H9 (cell line): ENCODE measurements at regions not wholly inside any gene's neighbourhood (a gene's known extent, or its start where the extent isn't known, plus 50 kb on each side); places are given as distances from the start of the nearest gene placed in this dataset.

Experiments
- DNase-seq: peaks from one replicate; pipeline ENCODE4 v3.0.0-alpha.2; 2017
- H2AFZ ChIP-seq: one replicate; pipeline ENCODE4 v1.6.1; 2013; ENCODE audit warnings: mild to moderate bottlenecking, low read length, control low read depth, moderate library complexity
- H2AK5ac ChIP-seq: 2 replicates; pipeline ENCODE4 v1.6.1; 2013; ENCODE audit warnings: low read length, control low read depth, mixed read lengths; ENCODE audit not compliant: insufficient read length
- H2BK120ac ChIP-seq: one replicate; pipeline ENCODE4 v1.6.1; 2013; ENCODE audit warnings: low read depth, mild to moderate bottlenecking, low read length, control low read depth, inconsistent platforms; ENCODE audit not compliant: poor library complexity, severe bottlenecking
- H2BK12ac ChIP-seq: 2 replicates; pipeline ENCODE4 v1.6.1; 2013; ENCODE audit warnings: low read length, control low read depth, mixed read lengths, low read depth; ENCODE audit not compliant: insufficient read length
- H2BK15ac ChIP-seq: 2 replicates; pipeline ENCODE4 v1.6.1; 2013; ENCODE audit warnings: low read depth, low read length, control low read depth
- H2BK20ac ChIP-seq: one replicate; pipeline ENCODE4 v1.6.1; 2013; ENCODE audit warnings: low read depth, mild to moderate bottlenecking, low read length, control low read depth, inconsistent platforms; ENCODE audit not compliant: poor library complexity, severe bottlenecking
- H2BK5ac ChIP-seq: 2 replicates; pipeline ENCODE4 v1.6.1; 2013; ENCODE audit warnings: low read length, control low read depth, mixed read lengths; ENCODE audit not compliant: insufficient read length
- H3K14ac ChIP-seq: 2 replicates; pipeline ENCODE4 v1.6.1; 2013; ENCODE audit warnings: low read length, control low read depth; ENCODE audit not compliant: insufficient read depth
- H3K18ac ChIP-seq: 2 replicates; pipeline ENCODE4 v1.6.1; 2013; ENCODE audit warnings: low read depth, mild to moderate bottlenecking, mixed read lengths, low read length, control low read depth; ENCODE audit not compliant: insufficient read length
- H3K23ac ChIP-seq: 2 replicates; pipeline ENCODE4 v1.6.1; 2013; ENCODE audit warnings: low read length, control low read depth, mixed read lengths, low read depth; ENCODE audit not compliant: insufficient read length
- H3K23me2 ChIP-seq: 2 replicates; pipeline ENCODE4 v1.6.1; 2013; ENCODE audit warnings: low read depth, mild to moderate bottlenecking, mixed read lengths, low read length, control low read depth; ENCODE audit not compliant: insufficient read length, poor library complexity, severe bottlenecking
- H3K27ac ChIP-seq: 2 replicates; pipeline ENCODE4 v1.5.1; 2013; ENCODE audit warnings: low read length, control low read depth, mixed read lengths, low read depth; ENCODE audit not compliant: insufficient read length
- H3K27me3 ChIP-seq: 2 replicates; pipeline ENCODE4 v1.6.1; 2013; ENCODE audit warnings: low read length, control low read depth, inconsistent platforms; ENCODE audit not compliant: insufficient read depth
- H3K4ac ChIP-seq: 2 replicates; pipeline ENCODE4 v1.6.1; 2013; ENCODE audit warnings: low read depth, mild to moderate bottlenecking, control low read depth, inconsistent platforms, low read length, moderate library complexity
- H3K4me1 ChIP-seq: 2 replicates; pipeline ENCODE4 v1.6.1; 2013; ENCODE audit warnings: low read length, control low read depth, inconsistent platforms; ENCODE audit not compliant: insufficient read depth
- H3K4me2 ChIP-seq: 2 replicates; pipeline ENCODE4 v1.6.1; 2013; ENCODE audit warnings: low read length, control low read depth, mixed read lengths; ENCODE audit not compliant: insufficient read length, insufficient read depth
- H3K56ac ChIP-seq: 2 replicates; pipeline ENCODE4 v1.6.1; 2013; ENCODE audit warnings: low read depth, mild to moderate bottlenecking, mixed read lengths, low read length, control low read depth; ENCODE audit not compliant: insufficient read length
- H3K79me1 ChIP-seq: 2 replicates; pipeline ENCODE4 v1.6.1; 2013; ENCODE audit warnings: low read depth, mild to moderate bottlenecking, moderate library complexity, low read length, control low read depth, inconsistent platforms; ENCODE audit not compliant: insufficient read depth, poor library complexity, severe bottlenecking
- H3K79me2 ChIP-seq: 2 replicates; pipeline ENCODE4 v1.6.1; 2013; ENCODE audit warnings: low read length, control low read depth, inconsistent platforms; ENCODE audit not compliant: insufficient read depth
- H3K9ac ChIP-seq: 2 replicates; pipeline ENCODE4 v1.6.1; 2013; ENCODE audit warnings: low read length, control low read depth, mixed read lengths; ENCODE audit not compliant: insufficient read length; ENCODE audit errors: extremely low read depth
- H3K9me3 ChIP-seq: one replicate; pipeline ENCODE4 v1.6.1; 2013; ENCODE audit warnings: low read depth, low read length, inconsistent platforms; ENCODE audit not compliant: control insufficient read depth
- H3T11ph ChIP-seq: one replicate; pipeline ENCODE4 v1.6.1; 2013; ENCODE audit warnings: mild to moderate bottlenecking, low read length, control low read depth, inconsistent platforms
- H4K20me1 ChIP-seq: one replicate; pipeline ENCODE4 v1.6.1; 2013; ENCODE audit not compliant: control insufficient read depth, insufficient read length, insufficient read depth
- H4K5ac ChIP-seq: 2 replicates; pipeline ENCODE4 v1.6.1; 2013; ENCODE audit warnings: low read depth, mild to moderate bottlenecking, mixed read lengths, low read length, control low read depth; ENCODE audit not compliant: insufficient read length
- H4K8ac ChIP-seq: replicated peaks from 2 replicates; pipeline ENCODE4 v1.6.1; 2013; ENCODE audit warnings: low read length, control low read depth, mixed read lengths, low read depth; ENCODE audit not compliant: insufficient read length
- H4K91ac ChIP-seq: 2 replicates; pipeline ENCODE4 v1.6.1; 2013; ENCODE audit warnings: low read depth, mild to moderate bottlenecking, moderate library complexity, mixed read lengths, low read length, control low read depth; ENCODE audit not compliant: insufficient read length
- H3K27ac Mint-ChIP-seq, 3 experiments: 2 replicates in 2 of 3; 3 replicates in 1 of 3; pipeline ENCODE4 v1.8.0; 2020 to 2021; ENCODE audit warnings: mixed read lengths in 3 of 3, mild to moderate bottlenecking in 1 of 3, moderate library complexity in 1 of 3
- H3K27me3 Mint-ChIP-seq: 2 replicates; pipeline ENCODE4 v1.8.0; 2021; ENCODE audit warnings: low read depth, mild to moderate bottlenecking, moderate library complexity, mixed read lengths
- H3K36me3 Mint-ChIP-seq, 3 experiments: 2 replicates in 2 of 3; 3 replicates in 1 of 3; pipeline ENCODE4 v1.8.0; 2020 to 2021; ENCODE audit warnings: low read depth in 3 of 3, mixed read lengths in 3 of 3; ENCODE audit not compliant: insufficient read depth in 1 of 3
- H3K4me1 Mint-ChIP-seq, 2 experiments: 2 replicates each; pipeline ENCODE4 v1.8.0; 2020; ENCODE audit warnings: mixed read lengths in 2 of 2
- H3K4me3 Mint-ChIP-seq, 2 experiments: 2 replicates in 1 of 2; 3 replicates in 1 of 2; pipeline ENCODE4 v1.8.0; 2020 to 2021; ENCODE audit warnings: mild to moderate bottlenecking in 2 of 2, mixed read lengths in 2 of 2, moderate library complexity in 1 of 2
- H3K9me3 Mint-ChIP-seq, 2 experiments: 2 replicates in 1 of 2; 3 replicates in 1 of 2; pipeline ENCODE4 v1.8.0; 2020; ENCODE audit warnings: mild to moderate bottlenecking in 2 of 2, mixed read lengths in 2 of 2, moderate library complexity in 1 of 2
- WGBS: extraction: QIAGEN DNeasy Blood & Tissue Kit; methylation state at CpG from one replicate; pipeline ENCODE4 v1.1.7; 2013; ENCODE audit warnings: missing lambda C conversion rate, low lambda C conversion rate, mixed read lengths; ENCODE audit not compliant: insufficient read length; ENCODE audit errors: extremely low coverage; 5-methylcytosine and 5-hydroxymethylcytosine counted together
- TF ChIP-seq, protein P1 (sequence below): fragments of 200-600 bp; sonication (generic); conservative IDR thresholded peaks from 3 replicates; pipeline ENCODE4 v1.8.0; 2021; ENCODE audit warnings: antibody characterized with exemption, mild to moderate bottlenecking

GRCh38 chr12:115758183-115758582, 519.3 kb downstream of the MED13L start:
- H2AFZ ChIP-seq, result no peak overlapping the region
- H3K9me3 ChIP-seq, result no peaks in the 10 kb centered on the region
- H3K4me1 ChIP-seq, result no peaks in the 10 kb centered on the region
- no peak overlapping the region for H4K91ac ChIP-seq
- H3K4me1 Mint-ChIP-seq, result peaks cover 2 to 21% of the 10 kb centered on the region in 2 experiments; a peak in 3 of 4 replicates
- H3K27ac ChIP-seq, result no peak overlapping the region
- H2BK15ac ChIP-seq, result no peak overlapping the region
- H3K9me3 Mint-ChIP-seq, result no peaks in the 10 kb centered on the region
- no peak overlapping the region for H3K23ac ChIP-seq
- no peak for DNase-seq
- H4K8ac ChIP-seq, result no peak overlapping the region
- H3K4me2 ChIP-seq, result no peak overlapping the region
- no peak overlapping the region for H3K4me3 Mint-ChIP-seq
- no peak overlapping the region for H3K4ac ChIP-seq
- no peak overlapping the region for H3K18ac ChIP-seq
- H3K9ac ChIP-seq, result no peak overlapping the region
- H2BK20ac ChIP-seq, result no peak overlapping the region
- H3K56ac ChIP-seq, result no peak overlapping the region
- H3K79me1 ChIP-seq, result no peaks in the 10 kb centered on the region
- H2BK12ac ChIP-seq, result no peak overlapping the region
- H3K36me3 Mint-ChIP-seq, result no peaks in the 10 kb centered on the region
- no peak overlapping the region for H3K14ac ChIP-seq
- no peaks in the 10 kb centered on the region for H3K27me3 ChIP-seq
- no peak overlapping the region for H3T11ph ChIP-seq
- TF ChIP-seq, protein P1, sequence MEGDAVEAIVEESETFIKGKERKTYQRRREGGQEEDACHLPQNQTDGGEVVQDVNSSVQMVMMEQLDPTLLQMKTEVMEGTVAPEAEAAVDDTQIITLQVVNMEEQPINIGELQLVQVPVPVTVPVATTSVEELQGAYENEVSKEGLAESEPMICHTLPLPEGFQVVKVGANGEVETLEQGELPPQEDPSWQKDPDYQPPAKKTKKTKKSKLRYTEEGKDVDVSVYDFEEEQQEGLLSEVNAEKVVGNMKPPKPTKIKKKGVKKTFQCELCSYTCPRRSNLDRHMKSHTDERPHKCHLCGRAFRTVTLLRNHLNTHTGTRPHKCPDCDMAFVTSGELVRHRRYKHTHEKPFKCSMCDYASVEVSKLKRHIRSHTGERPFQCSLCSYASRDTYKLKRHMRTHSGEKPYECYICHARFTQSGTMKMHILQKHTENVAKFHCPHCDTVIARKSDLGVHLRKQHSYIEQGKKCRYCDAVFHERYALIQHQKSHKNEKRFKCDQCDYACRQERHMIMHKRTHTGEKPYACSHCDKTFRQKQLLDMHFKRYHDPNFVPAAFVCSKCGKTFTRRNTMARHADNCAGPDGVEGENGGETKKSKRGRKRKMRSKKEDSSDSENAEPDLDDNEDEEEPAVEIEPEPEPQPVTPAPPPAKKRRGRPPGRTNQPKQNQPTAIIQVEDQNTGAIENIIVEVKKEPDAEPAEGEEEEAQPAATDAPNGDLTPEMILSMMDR, result no peak
- no peak overlapping the region for H4K5ac ChIP-seq
- peaks cover 15% of the 10 kb centered on the region for H3K27me3 Mint-ChIP-seq
- WGBS, result no CpG with 5 or more reads among the region's 5 CpGs
- no peak overlapping the region; a peak in 1 of 7 replicates for H3K27ac Mint-ChIP-seq
- H2AK5ac ChIP-seq, result no peak overlapping the region
- no peaks in the 10 kb centered on the region for H4K20me1 ChIP-seq
- H3K79me2 ChIP-seq, result no peaks in the 10 kb centered on the region
- H2BK120ac ChIP-seq, result no peak overlapping the region
- H2BK5ac ChIP-seq, result no peak overlapping the region
- no peaks in the 10 kb centered on the region for H3K23me2 ChIP-seq
